Ishikawa (cell line): ENCODE measurements at regions not wholly inside any gene's neighbourhood (a gene's known extent, or its start where the extent isn't known, plus 50 kb on each side); places are given as distances from the start of the nearest gene placed in this dataset.

ENCODE experiments used
- CEBPB ChIP-seq: IDR thresholded peaks from 2 replicates; pipeline ENCODE4 v1.6.1; 2012
- CREB1 ChIP-seq: IDR thresholded peaks from 2 replicates; pipeline ENCODE4 v1.6.1; 2012; ENCODE audit warnings: low read depth
- EGR1 ChIP-seq: IDR thresholded peaks from 2 replicates; pipeline ENCODE4 v1.6.1; 2012
- EP300 ChIP-seq: IDR thresholded peaks from 2 replicates; pipeline ENCODE4 v1.6.1; 2012; ENCODE audit warnings: borderline replicate concordance
- FOXM1 ChIP-seq: IDR thresholded peaks from 2 replicates; pipeline ENCODE4 v1.6.1; 2012; ENCODE audit warnings: low read depth, borderline replicate concordance
- MAX ChIP-seq: IDR thresholded peaks from 2 replicates; pipeline ENCODE4 v1.6.1; 2012
- NFIC ChIP-seq: IDR thresholded peaks from 2 replicates; pipeline ENCODE4 v1.6.1; 2012
- RAD21 ChIP-seq: IDR thresholded peaks from 2 replicates; pipeline ENCODE4 v1.6.1; 2012; ENCODE audit warnings: low read depth
- REST ChIP-seq: IDR thresholded peaks from 2 replicates; pipeline ENCODE4 v1.6.1; 2012; ENCODE audit warnings: low read depth, mild to moderate bottlenecking
- TAF1 ChIP-seq: IDR thresholded peaks from 2 replicates; pipeline ENCODE4 v1.6.1; 2012; ENCODE audit warnings: low read depth, mild to moderate bottlenecking
- TCF12 ChIP-seq: IDR thresholded peaks from 2 replicates; pipeline ENCODE4 v1.6.1; 2012; ENCODE audit warnings: low read depth
- TEAD4 ChIP-seq: IDR thresholded peaks from 2 replicates; pipeline ENCODE4 v1.6.1; 2012
- YY1 ChIP-seq: IDR thresholded peaks from 2 replicates; pipeline ENCODE4 v1.6.1; 2012; ENCODE audit warnings: low read depth
- ZBTB7A ChIP-seq: IDR thresholded peaks from 2 replicates; pipeline ENCODE4 v1.6.1; 2012; ENCODE audit warnings: low read depth
- TF ChIP-seq, protein P1 (sequence below): IDR thresholded peaks from 2 replicates; pipeline ENCODE4 v1.6.1; 2012

- TF ChIP-seq NFIC: peak; percentile 89
- peak; percentile 47; the same call in 1 of the 2 replicates for TF ChIP-seq CEBPB
- no peak for TF ChIP-seq TAF1
- TF ChIP-seq RAD21: peak; percentile 30; the same call in 1 of the 2 replicates
- TF ChIP-seq YY1: peak; percentile 56; the same call in 1 of the 2 replicates
- TF ChIP-seq MAX: peak; percentile 49; the same call in 1 of the 2 replicates
- TF ChIP-seq EGR1: no peak
- no peak for TF ChIP-seq ZBTB7A
- no peak for TF ChIP-seq REST
- no peak for TF ChIP-seq CREB1
- TF ChIP-seq TEAD4: peak; percentile 47; the same call in 1 of the 2 replicates
- peak; percentile 77 for TF ChIP-seq TCF12
- TF ChIP-seq FOXM1: peak; percentile 53
- TF ChIP-seq, protein P1, sequence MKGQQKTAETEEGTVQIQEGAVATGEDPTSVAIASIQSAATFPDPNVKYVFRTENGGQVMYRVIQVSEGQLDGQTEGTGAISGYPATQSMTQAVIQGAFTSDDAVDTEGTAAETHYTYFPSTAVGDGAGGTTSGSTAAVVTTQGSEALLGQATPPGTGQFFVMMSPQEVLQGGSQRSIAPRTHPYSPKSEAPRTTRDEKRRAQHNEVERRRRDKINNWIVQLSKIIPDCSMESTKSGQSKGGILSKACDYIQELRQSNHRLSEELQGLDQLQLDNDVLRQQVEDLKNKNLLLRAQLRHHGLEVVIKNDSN: no peak
- TF ChIP-seq EP300: peak; percentile 70
These were observed 220.2 kb downstream of the SHQ1 start for GRCh38 chr3:72628065-72628464.

GRCh38 chr3:72627271-72627670, 221.0 kb downstream of the SHQ1 start:
- no peak for TF ChIP-seq RAD21
- TF ChIP-seq TAF1: no peak
- TF ChIP-seq, protein P1: no peak

- TF ChIP-seq NFIC (no peak), EGR1 (no peak), CEBPB (no peak), ZBTB7A (no peak), TEAD4 (no peak), TCF12 (no peak), RAD21 (no peak)
These were observed 222.5 kb downstream of the SHQ1 start for GRCh38 chr3:72625602-72626337.

DNA sequence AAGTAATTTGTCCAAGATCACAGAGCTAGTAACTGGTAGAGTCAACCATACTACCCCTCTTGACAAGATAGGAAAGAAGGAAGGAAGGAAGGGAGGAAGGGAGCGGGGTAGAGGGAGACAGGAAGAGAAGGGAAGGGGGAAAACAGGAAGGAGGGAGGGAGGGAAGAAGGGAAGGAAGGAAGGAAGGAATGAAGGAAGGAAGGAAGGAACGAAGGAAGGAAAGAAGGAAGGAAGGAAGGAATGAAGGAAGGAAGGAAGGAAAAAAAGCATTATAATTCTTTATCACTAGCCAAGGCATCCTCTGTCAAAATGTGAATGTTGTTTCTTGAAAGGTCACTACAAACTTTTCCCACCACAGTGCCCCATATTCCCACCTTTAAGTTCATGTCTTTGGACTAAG, 223.6 kb downstream of the SHQ1 start:
- TF ChIP-seq RAD21 (no peak), YY1 (no peak), ZBTB7A (no peak), MAX (no peak), TEAD4 (no peak), NFIC (no peak), REST (no peak)

DNA sequence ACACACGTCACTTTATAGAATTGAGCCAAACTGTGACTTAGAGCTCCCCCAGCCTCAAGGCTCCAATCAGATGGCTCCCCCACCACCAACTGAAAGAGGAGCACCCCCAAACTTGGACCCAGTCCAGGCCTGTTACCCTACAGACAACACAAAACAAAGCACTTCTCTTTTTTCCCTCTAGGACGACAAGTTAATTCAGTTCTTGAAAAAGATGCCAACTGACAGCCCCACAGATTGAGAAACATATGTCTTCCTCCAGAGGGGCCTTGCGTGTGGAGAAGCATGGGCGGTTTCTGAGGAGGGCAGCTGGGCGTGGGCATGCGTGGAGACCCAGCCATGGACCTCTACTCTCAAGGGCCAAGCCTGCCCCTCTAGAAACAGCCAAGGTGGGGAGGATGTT, 229.5 kb downstream of the SHQ1 start:
- no peak for TF ChIP-seq CEBPB
- TF ChIP-seq EP300: no peak
- TF ChIP-seq NFIC: no peak
- TF ChIP-seq YY1: no peak
- no peak for TF ChIP-seq TAF1
- no peak for TF ChIP-seq MAX
- no peak for TF ChIP-seq TEAD4

- TF ChIP-seq CEBPB (no peak), REST (no peak), MAX (no peak)
These were observed 230.7 kb downstream of the SHQ1 start for GRCh38 chr3:72617424-72618024.
